UCSD-AML1 (cell line): ENCODE measurements at regions not wholly inside any gene's neighbourhood (a gene's known extent, or its start where the extent isn't known, plus 50 kb on each side); places are given as distances from the start of the nearest gene placed in this dataset.
"Not testable (repeated sequence)": the region's sequence is repeated elsewhere in the genome, so short reads cannot be mapped to it uniquely, and the experiment has no call there.

Experiments used
- DNase-seq: peaks from one replicate; lab custom pipeline; 2025; ENCODE audit not compliant: unreplicated experiment; lab: John Stamatoyannopoulos, UW

DNA sequence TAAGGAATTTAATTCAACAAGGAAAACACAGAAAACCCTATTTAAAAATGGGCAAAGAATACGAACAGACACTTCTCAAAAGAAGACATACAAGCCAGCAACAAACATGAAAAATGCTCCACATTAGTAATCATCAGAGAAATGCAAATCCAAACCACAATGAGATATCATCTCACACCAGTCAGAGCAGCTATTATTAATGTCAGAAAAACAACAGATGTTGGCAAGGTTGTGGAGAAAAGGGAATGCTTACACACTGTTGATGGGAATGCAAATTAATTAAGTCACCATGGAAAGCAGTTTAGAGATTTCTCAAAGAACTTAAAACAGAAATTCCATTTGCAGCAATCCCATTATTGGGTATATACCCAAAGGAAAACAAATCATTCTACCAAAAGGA is 55.2 kb downstream of the GCC1 start:
- no peak for DNase-seq

DNA sequence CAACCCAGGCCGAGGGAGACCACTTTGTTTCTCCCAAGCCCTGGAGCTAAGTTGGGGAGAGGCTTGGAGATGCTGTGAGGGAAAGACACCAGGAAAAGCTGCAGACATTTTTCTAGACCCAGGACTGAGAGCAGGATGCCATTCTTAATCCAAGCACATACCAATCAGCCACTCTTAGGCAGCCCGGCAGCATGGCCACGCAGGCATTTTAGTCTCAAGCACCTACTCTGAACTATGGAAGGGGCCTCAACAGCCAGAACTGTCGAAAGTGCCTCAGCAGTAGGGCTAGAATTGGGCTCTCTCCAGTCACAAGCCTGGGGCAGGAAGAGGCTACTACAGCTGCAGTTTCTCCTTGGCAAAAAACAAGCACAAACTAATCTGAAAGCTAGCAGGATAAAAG is 57.8 kb downstream of the GCC1 start:
- no peak for DNase-seq

DNA sequence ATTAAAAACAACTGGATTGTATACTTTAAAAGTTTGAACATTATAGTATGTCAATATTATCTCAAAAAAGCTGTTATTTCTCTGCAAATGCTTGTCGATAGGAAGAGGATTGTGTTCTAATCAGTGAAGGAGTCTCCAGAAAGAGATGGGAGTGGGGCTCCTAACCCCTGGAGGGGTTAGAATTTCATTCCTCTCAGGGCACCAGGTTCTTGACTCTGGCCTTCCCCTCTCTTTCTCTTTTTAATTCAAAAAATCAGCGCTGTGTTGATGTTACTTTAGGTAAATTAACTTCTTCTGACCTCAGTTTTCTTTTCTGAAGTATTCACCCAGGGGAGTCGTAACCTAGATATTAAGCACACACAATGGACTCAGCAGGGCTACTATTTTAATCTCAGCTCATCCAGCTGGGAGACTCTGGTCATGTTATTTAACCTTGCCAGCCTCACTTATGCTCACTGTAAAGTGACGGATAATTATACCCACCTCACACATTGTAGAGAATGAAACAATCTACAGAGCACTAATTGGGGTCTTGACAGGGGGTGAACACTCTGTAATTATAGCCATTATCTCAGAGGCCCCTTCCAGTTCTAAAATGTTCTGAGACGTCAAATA is 59.4 kb downstream of the GCC1 start:
- no peak for DNase-seq

DNA sequence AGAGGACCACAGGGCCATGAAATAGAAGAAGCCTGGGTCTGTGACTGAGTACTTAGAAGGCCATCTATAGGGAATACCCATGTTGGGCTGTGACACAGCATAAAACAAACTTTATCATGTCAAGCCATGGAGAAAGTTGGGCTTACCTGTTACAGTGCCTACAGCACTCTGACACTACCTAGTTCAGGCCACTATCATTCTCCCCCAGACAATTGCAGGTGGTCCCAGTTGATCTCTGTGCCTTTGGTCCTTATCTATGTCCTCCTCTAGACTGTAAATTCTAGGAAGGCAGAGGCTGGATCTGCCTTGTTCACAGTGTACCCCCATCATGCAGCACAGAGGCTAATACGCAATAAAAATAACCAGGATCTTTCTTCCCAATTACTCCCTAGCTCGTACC is 69.1 kb downstream of the GCC1 start:
- no peak for DNase-seq

DNA sequence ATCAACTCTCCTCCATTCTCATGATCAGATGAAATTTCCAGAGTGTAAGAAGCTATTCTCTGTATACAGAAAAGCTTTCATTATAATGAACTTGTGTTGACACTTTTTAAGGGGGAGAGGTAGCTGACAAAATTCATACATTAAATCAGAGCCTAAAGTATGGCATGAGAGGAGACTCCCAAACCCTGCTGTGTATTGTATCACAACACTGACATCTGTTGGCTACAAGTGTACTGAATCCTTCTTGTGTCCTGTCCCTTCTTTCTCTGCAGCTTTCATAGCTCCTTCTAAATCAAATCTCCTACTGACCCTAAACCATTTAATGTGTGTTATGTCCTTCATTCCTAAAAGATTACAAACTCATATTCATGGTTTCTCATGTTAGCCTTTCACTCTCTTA is 70.9 kb downstream of the GCC1 start:
- no peak for DNase-seq

DNA sequence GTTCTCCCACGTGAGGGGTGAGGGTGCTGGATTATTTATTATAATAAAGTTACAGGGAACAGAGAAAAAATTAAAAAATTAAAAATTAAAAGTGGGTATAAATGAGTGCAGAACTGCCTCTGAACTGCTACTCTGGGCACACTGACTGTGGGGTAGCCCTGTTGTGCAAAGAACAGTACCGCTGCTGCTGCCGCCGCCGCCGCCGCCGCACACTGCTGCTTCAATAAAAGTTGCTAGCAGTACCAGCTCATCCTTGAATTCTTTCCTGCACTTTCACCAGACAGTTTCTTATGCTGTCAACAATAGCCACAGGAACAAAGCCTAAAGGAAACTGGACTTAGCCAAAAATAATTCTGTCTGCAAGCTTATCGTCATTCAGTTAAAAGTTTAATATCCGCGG is 72.1 kb downstream of the GCC1 start:
- DNase-seq: no peak

DNA sequence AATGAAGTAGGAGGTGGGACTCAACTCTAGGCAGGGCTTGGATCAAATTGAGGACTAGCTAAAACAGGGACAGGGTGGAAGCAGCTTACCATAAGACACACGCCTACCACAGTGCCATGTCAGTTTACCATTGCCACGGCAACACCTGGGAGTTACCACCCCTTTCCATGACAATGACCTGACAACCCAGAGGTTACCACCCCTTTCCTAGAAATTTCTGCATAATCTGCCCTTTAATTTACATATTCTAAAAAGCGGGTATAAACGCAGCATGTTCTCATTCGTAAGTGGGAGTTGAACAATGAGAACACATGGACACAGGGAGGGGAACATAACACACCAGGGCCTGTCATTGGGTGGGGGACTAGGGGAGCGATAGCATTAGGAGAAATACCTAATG is 72.7 kb downstream of the GCC1 start:
- no peak for DNase-seq

DNA sequence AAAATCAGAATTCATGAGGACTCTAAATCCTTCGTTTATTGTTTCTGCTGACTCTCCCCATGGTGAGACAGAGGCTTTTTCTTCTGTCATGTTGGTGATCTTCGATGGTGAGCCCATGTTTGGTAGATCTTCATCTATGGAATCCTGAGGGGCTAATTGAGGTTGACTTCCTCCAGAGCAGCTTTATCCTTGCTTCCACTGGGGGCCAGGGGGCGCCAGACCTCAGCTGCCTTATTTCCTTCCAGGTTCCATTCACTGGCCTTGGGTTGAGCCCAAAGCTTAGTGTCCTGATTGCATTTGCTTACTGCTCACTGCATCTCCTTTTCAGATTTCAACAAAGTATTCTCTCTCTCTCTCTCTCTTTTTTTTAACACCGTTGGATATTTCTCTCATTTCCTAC is 80.7 kb downstream of the GCC1 start:
- DNase-seq: peak; percentile 8

DNA sequence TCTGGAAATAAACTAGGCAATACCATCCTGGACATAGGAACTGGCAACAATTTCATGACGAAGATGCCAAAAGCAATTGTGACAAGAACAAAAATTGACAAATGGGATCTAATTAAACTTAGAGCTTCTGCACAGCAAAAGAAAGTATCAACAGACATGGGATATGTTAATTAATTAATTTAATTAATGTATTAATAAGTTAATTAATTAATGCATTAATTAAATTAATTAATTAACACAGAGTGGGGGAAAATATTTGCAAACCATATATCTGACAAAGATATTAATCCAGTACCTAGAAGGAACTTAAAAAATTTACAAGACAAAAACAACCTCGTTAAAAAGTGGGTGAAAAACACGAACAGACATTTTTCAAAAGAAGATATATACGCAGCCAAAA is 83.6 kb downstream of the GCC1 start:
- no peak for DNase-seq

DNA sequence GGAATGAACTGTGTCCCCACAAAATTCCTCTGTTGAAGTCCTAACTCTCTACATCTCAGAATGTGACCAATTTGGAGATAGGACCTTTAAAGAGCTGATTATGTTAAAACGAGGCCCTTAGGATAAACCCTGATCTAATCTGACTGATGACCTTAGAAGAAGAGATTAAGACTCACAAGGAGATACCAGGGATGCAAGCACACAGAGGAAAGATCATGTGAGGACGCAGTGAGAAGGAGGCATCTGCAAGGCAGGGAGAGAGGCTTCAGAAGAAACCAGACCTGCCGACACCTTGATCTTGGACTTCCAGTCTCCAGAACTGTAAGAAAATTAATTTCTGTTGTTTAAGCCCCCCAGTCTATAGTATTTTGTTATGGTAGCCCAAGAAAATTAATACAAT is 94.9 kb upstream of the ZNF800 start:
- DNase-seq: no peak

DNA sequence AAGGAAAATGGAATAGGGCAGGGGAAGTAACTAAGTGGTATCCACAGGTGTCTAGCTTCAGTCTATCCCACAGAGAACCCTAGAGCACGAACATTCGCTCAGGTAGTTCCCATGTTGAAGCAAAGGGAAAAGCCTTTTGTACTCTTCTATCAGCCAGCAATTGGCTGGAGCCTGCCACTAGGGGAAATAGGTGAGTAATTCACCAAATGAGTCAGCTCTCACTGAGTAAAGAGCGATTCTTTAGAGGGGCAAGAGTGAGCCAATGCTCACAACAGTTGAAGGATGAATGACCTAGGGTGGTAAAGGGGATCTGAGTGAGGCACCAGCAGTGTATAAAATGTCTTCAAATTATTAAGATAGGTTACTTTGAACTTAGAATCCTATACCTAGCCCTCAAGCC is 94.1 kb upstream of the ZNF800 start:
- no peak for DNase-seq

DNA sequence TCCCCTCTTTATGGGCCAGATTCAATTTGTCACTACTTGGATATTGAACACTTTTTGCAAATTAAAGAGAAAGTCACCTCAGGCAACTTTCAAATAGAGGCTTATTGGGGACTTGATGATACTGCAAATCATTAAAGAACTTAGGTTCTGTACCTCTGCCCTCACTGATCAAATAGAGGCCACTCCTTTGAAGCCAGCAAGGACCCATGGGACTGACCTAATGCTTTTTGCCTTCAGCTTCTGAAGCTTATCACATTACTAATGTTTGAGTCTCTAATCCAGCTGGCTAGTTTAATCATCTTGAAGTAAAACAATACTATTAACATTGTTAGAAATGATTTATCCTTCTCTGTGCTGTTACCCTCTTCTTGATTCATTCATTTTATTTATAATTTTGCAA is 93.0 kb upstream of the ZNF800 start:
- DNase-seq: no peak

DNA sequence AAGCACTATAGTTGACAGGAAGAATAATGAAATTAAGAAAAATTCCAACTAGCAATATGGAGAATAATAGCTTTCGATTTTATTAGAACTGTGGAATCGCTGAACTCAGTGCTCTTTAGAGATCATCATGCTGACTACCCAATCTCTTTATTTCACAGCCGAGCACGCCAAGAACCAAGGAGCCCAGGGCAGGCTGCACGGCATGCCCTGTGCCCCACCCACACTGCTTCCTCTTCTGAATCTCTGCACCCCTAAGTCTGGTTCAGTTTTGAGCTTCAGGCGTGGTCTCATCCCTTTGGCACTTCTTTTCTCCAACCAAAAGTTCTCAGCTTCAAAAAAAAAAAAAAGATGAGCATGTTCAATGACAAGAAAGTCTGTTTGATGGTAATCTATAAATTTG is 92.4 kb upstream of the ZNF800 start:
- no peak for DNase-seq

DNA sequence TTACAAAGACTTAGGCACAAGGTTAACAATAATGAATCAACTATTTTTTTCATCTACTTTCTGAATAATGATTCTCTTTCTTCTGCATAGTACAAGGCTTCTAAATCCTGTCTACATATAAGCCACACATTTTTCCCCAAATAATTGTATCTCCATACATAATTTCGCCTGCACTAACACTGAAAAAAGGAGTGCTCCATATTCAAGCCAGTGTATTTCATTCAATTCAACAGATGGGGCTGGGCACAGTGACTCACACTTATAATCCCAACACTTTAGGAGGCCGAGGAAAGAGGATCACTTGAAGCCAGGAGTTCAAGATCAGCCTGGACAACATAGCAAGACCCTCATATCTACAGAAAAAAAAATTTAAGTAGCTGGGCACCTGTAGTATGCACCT is 86.0 kb upstream of the ZNF800 start:
- DNase-seq: no peak

DNA sequence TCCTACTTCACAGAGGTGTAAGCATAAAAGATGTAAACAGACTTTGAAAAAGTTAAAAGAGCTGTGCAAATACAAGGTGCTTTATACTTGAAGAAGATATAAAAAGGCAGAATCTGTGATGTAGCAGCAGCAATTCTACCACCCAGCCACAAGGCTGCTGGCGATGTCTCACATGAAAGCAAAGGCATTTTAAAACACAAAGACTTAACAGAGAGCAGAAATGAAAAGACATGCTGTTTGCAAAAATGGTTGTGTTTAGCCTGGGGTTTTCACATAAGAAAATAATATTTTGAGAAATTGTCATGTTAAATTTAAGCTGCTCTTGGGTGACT is 85.5 kb upstream of the ZNF800 start:
- DNase-seq: no peak

DNA sequence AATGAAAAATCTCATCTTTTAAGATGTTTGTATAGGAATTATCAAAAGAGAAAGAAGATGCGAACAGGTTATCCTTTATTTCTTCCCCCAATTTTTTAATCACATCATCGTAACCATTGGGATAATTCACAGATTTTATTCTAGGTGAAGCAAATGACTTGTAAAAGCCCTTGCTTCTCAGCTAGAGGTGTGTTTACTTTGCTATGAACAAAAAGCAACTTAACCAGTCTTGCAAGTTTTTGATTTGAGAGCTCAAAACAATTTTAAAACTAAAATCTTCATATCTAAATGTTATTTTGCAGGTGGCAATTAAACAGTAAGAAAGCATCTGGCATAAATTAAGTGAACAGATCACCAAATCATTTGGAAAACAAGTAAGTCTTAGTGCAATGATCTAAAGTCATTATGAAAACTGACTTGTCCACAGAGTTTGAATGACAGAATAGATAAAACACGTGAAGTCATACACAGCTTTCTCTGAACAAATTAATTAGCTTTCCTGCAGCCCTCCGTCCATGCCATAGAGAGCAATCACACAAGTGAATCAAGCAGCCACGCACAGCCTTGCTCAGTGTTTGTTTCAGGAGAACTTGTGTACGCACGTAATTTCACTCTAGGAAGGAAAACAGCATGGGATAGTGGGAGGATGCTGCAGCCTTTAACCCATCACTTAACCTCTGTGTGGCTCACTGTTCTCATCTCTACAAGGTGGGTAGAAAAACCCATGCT is 85.0 kb upstream of the ZNF800 start:
- no peak for DNase-seq

DNA sequence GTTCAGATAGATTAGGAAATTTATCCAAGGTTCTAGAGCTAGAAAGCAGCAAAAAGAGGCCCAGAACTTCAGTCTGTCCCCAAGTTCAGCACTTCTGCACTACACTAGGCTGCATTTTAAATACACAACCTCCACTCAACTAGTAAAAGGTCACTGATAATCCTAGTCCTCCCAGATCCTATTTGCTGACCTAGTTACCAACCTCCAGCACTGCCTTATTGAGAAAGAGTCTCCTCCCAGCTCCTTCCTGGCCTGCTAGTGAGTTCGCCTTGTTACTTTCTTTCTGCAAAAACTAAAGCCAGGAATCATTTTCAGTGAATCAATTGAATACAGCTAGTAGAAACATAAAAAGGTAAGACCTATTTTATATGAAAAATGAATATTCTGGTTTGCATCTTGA is 84.1 kb upstream of the ZNF800 start:
- no peak for DNase-seq

DNA sequence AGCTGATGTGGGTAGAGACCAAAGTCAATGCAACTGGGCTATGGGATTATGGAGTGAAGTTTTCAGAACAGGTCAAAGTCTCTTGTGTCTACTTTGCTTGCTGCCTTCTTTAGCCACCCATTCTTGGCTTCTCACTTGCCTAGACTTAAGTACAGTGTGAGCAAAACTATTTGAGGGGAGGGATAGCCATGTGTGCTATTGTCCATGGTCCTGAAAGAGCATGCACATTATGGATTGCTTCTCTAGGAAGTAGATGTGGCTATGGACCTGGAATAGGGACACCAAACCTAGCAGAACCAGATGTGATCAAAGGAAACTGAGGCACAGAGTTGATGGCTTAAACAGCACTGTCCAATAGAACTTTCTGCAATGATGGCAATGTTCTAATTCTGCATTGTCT is 81.9 kb upstream of the ZNF800 start:
- DNase-seq: no peak

DNA sequence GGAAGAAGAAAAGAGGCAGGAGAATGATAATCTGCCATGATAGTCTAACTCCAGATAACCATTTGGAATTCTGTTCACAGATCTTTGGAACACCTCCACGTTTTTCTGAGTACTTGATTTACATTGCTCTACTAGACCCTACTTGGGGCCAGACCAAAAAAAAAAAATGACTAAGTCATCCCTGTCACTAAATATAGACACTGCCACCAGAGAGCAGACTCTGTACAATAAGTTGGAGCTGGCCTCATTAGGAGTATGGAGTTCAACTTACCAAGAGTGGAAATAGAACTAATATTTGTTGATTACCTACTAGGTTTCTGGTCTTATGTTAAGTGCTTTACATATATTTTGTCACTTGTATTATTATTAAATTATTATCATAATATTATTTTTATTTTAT is 80.9 kb upstream of the ZNF800 start:
- DNase-seq: no peak

DNA sequence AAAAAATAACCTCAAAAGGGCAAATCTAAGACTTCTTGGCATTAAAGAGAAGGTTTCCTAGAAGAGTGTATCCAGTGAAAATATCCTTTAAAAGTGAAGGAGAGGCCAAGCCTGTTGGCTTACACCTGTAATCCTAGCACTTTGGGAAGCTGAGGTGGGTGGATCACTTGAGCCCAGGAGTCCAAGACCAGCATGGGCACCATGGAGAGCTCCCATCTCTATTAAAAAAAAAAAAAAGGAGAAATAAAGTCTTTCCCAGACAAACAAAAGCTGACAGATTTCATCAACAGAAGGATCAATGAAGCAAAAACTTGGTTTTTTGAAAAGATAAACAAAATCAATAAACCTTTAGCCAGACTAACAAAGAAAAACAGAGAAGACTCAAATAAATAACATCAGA is 67.6 kb upstream of the ZNF800 start:
- no peak for DNase-seq

DNA sequence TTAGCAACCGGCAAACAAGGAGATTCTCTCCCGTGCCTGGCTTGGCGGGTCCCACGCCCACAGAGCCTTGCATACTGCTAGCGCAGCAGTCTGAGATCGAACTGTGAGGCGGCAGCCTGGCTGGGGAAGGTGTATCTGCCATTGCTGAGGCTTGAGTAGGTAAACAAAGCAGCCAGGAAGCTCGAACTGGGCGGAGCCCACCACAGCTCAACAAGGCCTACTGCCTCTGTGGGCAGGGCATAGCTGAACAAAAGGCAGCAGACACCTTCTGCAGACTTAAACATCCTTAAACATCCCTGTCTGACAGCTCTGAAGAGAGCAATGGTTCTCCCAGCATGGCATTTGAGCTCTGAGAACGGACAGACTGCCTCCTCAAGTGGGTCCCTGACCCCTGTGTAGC is 58.8 kb upstream of the ZNF800 start:
- DNase-seq: not testable (repeated sequence)

DNA sequence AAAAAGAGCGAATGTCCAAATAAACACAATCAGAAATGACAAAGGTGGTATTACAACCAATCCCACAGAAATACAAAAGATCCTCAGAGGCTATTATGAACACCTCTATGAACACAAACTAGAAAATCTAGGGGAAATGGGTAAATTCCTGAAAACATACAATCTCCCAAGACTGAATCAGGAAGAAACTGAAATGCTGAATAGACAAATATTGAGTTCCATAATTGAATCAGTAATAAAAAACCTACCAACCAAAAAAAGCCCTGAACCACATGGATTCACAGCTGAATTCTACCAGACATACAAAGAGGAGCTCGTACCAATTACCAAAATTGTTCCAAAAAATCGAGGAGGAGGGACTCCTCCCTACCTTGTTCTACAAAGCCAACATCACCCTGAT is 56.1 kb upstream of the ZNF800 start:
- no peak for DNase-seq

DNA sequence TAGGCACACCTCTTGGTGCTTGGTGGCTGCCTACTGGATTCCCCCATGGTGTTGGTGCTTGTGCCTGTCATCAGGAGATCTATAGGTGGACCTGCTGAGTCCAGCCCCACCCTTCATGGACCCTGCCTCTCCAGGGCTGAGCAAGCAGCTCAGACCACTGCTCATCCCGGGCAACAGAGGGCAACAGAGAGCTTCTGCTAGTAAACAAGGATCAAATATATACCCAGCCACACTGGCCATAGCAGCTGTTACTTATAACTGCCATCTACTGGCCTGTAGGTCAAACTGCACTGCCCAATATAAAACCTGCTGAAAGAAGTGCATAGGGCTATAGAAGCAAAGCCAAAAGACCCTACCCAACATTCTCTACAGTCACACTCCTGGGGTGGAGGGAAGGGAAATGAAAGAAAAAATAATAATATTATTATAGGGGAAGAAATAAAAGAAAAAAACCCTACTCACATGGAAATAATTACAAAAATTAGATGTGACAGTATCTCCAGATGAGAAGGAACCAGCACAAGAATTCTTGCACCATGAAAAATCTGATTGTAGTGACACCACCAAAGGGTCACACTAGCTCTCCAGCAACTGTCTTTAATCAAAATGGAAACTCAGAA is 54.9 kb upstream of the ZNF800 start:
- peak; percentile 8 for DNase-seq
